ENCODE measurements at regions not wholly inside any gene's neighbourhood (a gene's known extent, or its start where the extent isn't known, plus 50 kb on each side); places are given as distances from the start of the nearest gene placed in this dataset.

GRCh38 chr20:55745840-55746239, 259.5 kb downstream of the CBLN4 start:
- Histone ChIP-seq H3K36me3 (ENCODE audit: insufficient read depth, low read depth, low read length) (no peaks in the 10 kb centered on the region), H3K27ac (ENCODE audit: low read length) (no peak overlapping the region), H3K27me3 (ENCODE audit: insufficient read depth, low read length) (no peaks in the 10 kb centered on the region), H3K4me3 (ENCODE audit: low read length) (no peak overlapping the region), H3K9ac (ENCODE audit: low read depth, low read length) (no peak overlapping the region), H3K9me3 (ENCODE audit: insufficient read depth, low read depth, low read length) (no peaks in the 10 kb centered on the region), H3K4me1 (ENCODE audit: insufficient read depth, low read length) (no peaks in the 10 kb centered on the region)

- Histone ChIP-seq H3K27me3 (ENCODE audit: insufficient read depth, low read length) (no peaks in the 10 kb centered on the region), H3K9me3 (ENCODE audit: insufficient read depth, low read depth, low read length) (no peaks in the 10 kb centered on the region), H3K4me3 (ENCODE audit: low read length) (no peak overlapping the region), H3K9ac (ENCODE audit: low read depth, low read length) (no peak overlapping the region), H3K4me1 (ENCODE audit: insufficient read depth, low read length) (no peaks in the 10 kb centered on the region), H3K36me3 (ENCODE audit: insufficient read depth, low read depth, low read length) (no peaks in the 10 kb centered on the region), H3K27ac (ENCODE audit: low read length) (no peak overlapping the region)
Measured at GRCh38 chr20:55744896-55745295, 260.4 kb downstream of the CBLN4 start.

GRCh38 chr20:55741801-55742200, 263.5 kb downstream of the CBLN4 start:
- Histone ChIP-seq H3K9ac (ENCODE audit: low read depth, low read length) (no peak overlapping the region), H3K4me1 (ENCODE audit: insufficient read depth, low read length) (no peaks in the 10 kb centered on the region), H3K9me3 (ENCODE audit: insufficient read depth, low read depth, low read length) (no peaks in the 10 kb centered on the region), H3K27ac (ENCODE audit: low read length) (no peak overlapping the region), H3K36me3 (ENCODE audit: insufficient read depth, low read depth, low read length) (no peaks in the 10 kb centered on the region), H3K27me3 (ENCODE audit: insufficient read depth, low read length) (no peaks in the 10 kb centered on the region), H3K4me3 (ENCODE audit: low read length) (no peak overlapping the region)

- Histone ChIP-seq H3K9ac (ENCODE audit: low read depth, low read length) (no peak overlapping the region), H3K4me3 (ENCODE audit: low read length) (no peak overlapping the region), H3K9me3 (ENCODE audit: insufficient read depth, low read depth, low read length) (no peaks in the 10 kb centered on the region), H3K27me3 (ENCODE audit: insufficient read depth, low read length) (no peaks in the 10 kb centered on the region), H3K36me3 (ENCODE audit: insufficient read depth, low read depth, low read length) (no peaks in the 10 kb centered on the region), H3K27ac (ENCODE audit: low read length) (no peak overlapping the region), H3K4me1 (ENCODE audit: insufficient read depth, low read length) (no peaks in the 10 kb centered on the region)
Measured at GRCh38 chr20:55740076-55740475, 265.2 kb downstream of the CBLN4 start.

- Histone ChIP-seq H3K9ac (ENCODE audit: low read depth, low read length) (no peak overlapping the region), H3K27ac (ENCODE audit: low read length) (no peak overlapping the region), H3K4me3 (ENCODE audit: low read length) (no peak overlapping the region), H3K4me1 (ENCODE audit: insufficient read depth, low read length) (peaks cover 4% of the 10 kb centered on the region; the same call in 1 of the 2 replicates), H3K27me3 (ENCODE audit: insufficient read depth, low read length) (no peaks in the 10 kb centered on the region), H3K36me3 (ENCODE audit: insufficient read depth, low read depth, low read length) (no peaks in the 10 kb centered on the region), H3K9me3 (ENCODE audit: insufficient read depth, low read depth, low read length) (no peaks in the 10 kb centered on the region)
Measured at GRCh38 chr20:55730321-55730720, 275.0 kb downstream of the CBLN4 start.

- no peaks in the 10 kb centered on the region for H3K4me1 ChIP-seq (ENCODE audit: insufficient read depth, low read length)
- H3K36me3 ChIP-seq (ENCODE audit: insufficient read depth, low read depth, low read length): no peaks in the 10 kb centered on the region
- H3K9ac ChIP-seq (ENCODE audit: low read depth, low read length): no peak overlapping the region
- H3K27me3 ChIP-seq (ENCODE audit: insufficient read depth, low read length): no peaks in the 10 kb centered on the region
- H3K9me3 ChIP-seq (ENCODE audit: insufficient read depth, low read depth, low read length): no peaks in the 10 kb centered on the region
- H3K4me3 ChIP-seq (ENCODE audit: low read length): no peak overlapping the region
- H3K27ac ChIP-seq (ENCODE audit: low read length): no peak overlapping the region
Measured at GRCh38 chr20:55714736-55715135, 290.6 kb downstream of the CBLN4 start.

- Histone ChIP-seq H3K4me3 (ENCODE audit: low read length) (no peak overlapping the region), H3K9ac (ENCODE audit: low read depth, low read length) (no peak overlapping the region), H3K27me3 (ENCODE audit: insufficient read depth, low read length) (no peaks in the 10 kb centered on the region), H3K9me3 (ENCODE audit: insufficient read depth, low read depth, low read length) (no peaks in the 10 kb centered on the region), H3K36me3 (ENCODE audit: insufficient read depth, low read depth, low read length) (no peaks in the 10 kb centered on the region), H3K27ac (ENCODE audit: low read length) (no peak overlapping the region), H3K4me1 (ENCODE audit: insufficient read depth, low read length) (no peaks in the 10 kb centered on the region)
Measured at GRCh38 chr20:55714082-55714481, 291.2 kb downstream of the CBLN4 start.

GRCh38 chr20:55704458-55704857, 300.9 kb downstream of the CBLN4 start:
- Histone ChIP-seq H3K9me3 (ENCODE audit: insufficient read depth, low read depth, low read length) (no peaks in the 10 kb centered on the region), H3K27ac (ENCODE audit: low read length) (no peak overlapping the region), H3K36me3 (ENCODE audit: insufficient read depth, low read depth, low read length) (no peaks in the 10 kb centered on the region), H3K4me3 (ENCODE audit: low read length) (no peak overlapping the region), H3K9ac (ENCODE audit: low read depth, low read length) (no peak overlapping the region), H3K4me1 (ENCODE audit: insufficient read depth, low read length) (no peaks in the 10 kb centered on the region), H3K27me3 (ENCODE audit: insufficient read depth, low read length) (no peaks in the 10 kb centered on the region)

- H3K9me3 ChIP-seq (ENCODE audit: insufficient read depth, low read depth, low read length): no peaks in the 10 kb centered on the region
Measured at GRCh38 chr20:55701467-55701866, 303.9 kb downstream of the CBLN4 start.

GRCh38 chr20:55696520-55696919, 308.8 kb downstream of the CBLN4 start:
- H3K4me3 ChIP-seq (ENCODE audit: low read length): no peak overlapping the region
- 0 out of 2 replicates have a peak, but pooled peaks cover 2% of the 10 kb centered on the region for H3K9me3 ChIP-seq (ENCODE audit: insufficient read depth, low read depth, low read length)
- H3K36me3 ChIP-seq (ENCODE audit: insufficient read depth, low read depth, low read length): no peaks in the 10 kb centered on the region
- H3K27me3 ChIP-seq (ENCODE audit: insufficient read depth, low read length): no peaks in the 10 kb centered on the region
- H3K27ac ChIP-seq (ENCODE audit: low read length): no peak overlapping the region
- H3K4me1 ChIP-seq (ENCODE audit: insufficient read depth, low read length): no peaks in the 10 kb centered on the region
- H3K9ac ChIP-seq (ENCODE audit: low read depth, low read length): no peak overlapping the region

More at GRCh38 chr20:55701467-55701866, 303.9 kb downstream of the CBLN4 start:
- H3K36me3 ChIP-seq (ENCODE audit: insufficient read depth, low read depth, low read length): no peaks in the 10 kb centered on the region
- no peaks in the 10 kb centered on the region for H3K27me3 ChIP-seq (ENCODE audit: insufficient read depth, low read length)
- no peaks in the 10 kb centered on the region for H3K4me1 ChIP-seq (ENCODE audit: insufficient read depth, low read length)
- no peak overlapping the region for H3K27ac ChIP-seq (ENCODE audit: low read length)
- H3K9ac ChIP-seq (ENCODE audit: low read depth, low read length): no peak overlapping the region
- H3K4me3 ChIP-seq (ENCODE audit: low read length): no peak overlapping the region

- Histone ChIP-seq H3K27me3 (ENCODE audit: insufficient read depth, low read length) (no peaks in the 10 kb centered on the region), H3K9me3 (ENCODE audit: insufficient read depth, low read depth, low read length) (0 out of 2 replicates have a peak, but pooled peaks cover 2% of the 10 kb centered on the region)
Measured at GRCh38 chr20:55693641-55694040, 311.7 kb downstream of the CBLN4 start.

GRCh38 chr20:55685841-55686240, 319.5 kb downstream of the CBLN4 start:
- H3K9me3 ChIP-seq (ENCODE audit: insufficient read depth, low read depth, low read length): no peaks in the 10 kb centered on the region
- no peaks in the 10 kb centered on the region for H3K27me3 ChIP-seq (ENCODE audit: insufficient read depth, low read length)
- no peak overlapping the region for H3K27ac ChIP-seq (ENCODE audit: low read length)
- no peak overlapping the region for H3K4me3 ChIP-seq (ENCODE audit: low read length)
- H3K9ac ChIP-seq (ENCODE audit: low read depth, low read length): no peak overlapping the region
- H3K4me1 ChIP-seq (ENCODE audit: insufficient read depth, low read length): peaks cover 4% of the 10 kb centered on the region; the same call in 1 of the 2 replicates
- no peaks in the 10 kb centered on the region for H3K36me3 ChIP-seq (ENCODE audit: insufficient read depth, low read depth, low read length)

More at GRCh38 chr20:55693641-55694040, 311.7 kb downstream of the CBLN4 start:
- no peak overlapping the region for H3K27ac ChIP-seq (ENCODE audit: low read length)
- H3K4me1 ChIP-seq (ENCODE audit: insufficient read depth, low read length): no peaks in the 10 kb centered on the region
- H3K4me3 ChIP-seq (ENCODE audit: low read length): no peak overlapping the region
- H3K9ac ChIP-seq (ENCODE audit: low read depth, low read length): no peak overlapping the region
- H3K36me3 ChIP-seq (ENCODE audit: insufficient read depth, low read depth, low read length): no peaks in the 10 kb centered on the region

Data from iPS-20b (cell line).